ENCODE measurements at regions not wholly inside any gene's neighbourhood (a gene's known extent, or its start where the extent isn't known, plus 50 kb on each side); places are given as distances from the start of the nearest gene placed in this dataset.

GRCh38 chr3:110139821-110140220 lies 802.5 kb upstream of the DPPA4 start:
- Histone ChIP-seq H3K36me3 (no peaks in the 10 kb centered on the region), H3K9me3 (no peaks in the 10 kb centered on the region), H3K27me3 (replicated peaks; ENCODE audit: insufficient read depth) (no peaks in the 10 kb centered on the region), H3K4me3 (no peak overlapping the region), H3K27ac (no peak overlapping the region), H3K4me1 (replicated peaks) (no peaks in the 10 kb centered on the region)
- 53% methylated on average over 2 of the region's 2 CpGs for WGBS
- TF ChIP-seq POLR2AphosphoS5 (IDR thresholded peaks at IDR 0.05), result no peak
- no peak for TF ChIP-seq POLR2A (IDR thresholded peaks at IDR 0.05)
- TF ChIP-seq CTCF (IDR thresholded peaks at IDR 0.05), result no peak
- intact Hi-C loops (cut with DNase I), result no loop called here
- no peak for DNase-seq (ENCODE audit: low spot score)

- no peak for TF ChIP-seq CTCF (IDR thresholded peaks at IDR 0.05)
- no peak for TF ChIP-seq POLR2A (IDR thresholded peaks at IDR 0.05)
- TF ChIP-seq POLR2AphosphoS5 (IDR thresholded peaks at IDR 0.05), result no peak
- intact Hi-C loops (cut with DNase I), result no loop called here
Observed at GRCh38 chr3:110149763-110150162, 812.4 kb upstream of the DPPA4 start.

GRCh38 chr3:110157221-110157620 lies 819.9 kb upstream of the DPPA4 start:
- TF ChIP-seq POLR2AphosphoS5 (IDR thresholded peaks at IDR 0.05) (no peak), CTCF (IDR thresholded peaks at IDR 0.05) (no peak), POLR2A (IDR thresholded peaks at IDR 0.05) (no peak)
- Histone ChIP-seq H3K9me3 (no peaks in the 10 kb centered on the region), H3K4me3 (no peak overlapping the region), H3K27ac (no peak overlapping the region), H3K36me3 (no peaks in the 10 kb centered on the region), H3K27me3 (replicated peaks; ENCODE audit: insufficient read depth) (no peaks in the 10 kb centered on the region), H3K4me1 (replicated peaks) (no peaks in the 10 kb centered on the region)
- DNase-seq (ENCODE audit: low spot score), result no peak
- WGBS, result 80% methylated on average over 4 of the region's 4 CpGs
- intact Hi-C loops (cut with DNase I), result no loop called here

More at GRCh38 chr3:110149763-110150162, 812.4 kb upstream of the DPPA4 start:
- Histone ChIP-seq H3K27ac (no peak overlapping the region), H3K4me3 (no peak overlapping the region), H3K27me3 (replicated peaks; ENCODE audit: insufficient read depth) (no peaks in the 10 kb centered on the region), H3K36me3 (no peaks in the 10 kb centered on the region), H3K9me3 (no peaks in the 10 kb centered on the region), H3K4me1 (replicated peaks) (no peaks in the 10 kb centered on the region)
- no peak for DNase-seq (ENCODE audit: low spot score)

- intact Hi-C loops (cut with DNase I), result no loop called here
- Histone ChIP-seq H3K4me1 (replicated peaks) (no peaks in the 10 kb centered on the region), H3K9me3 (no peaks in the 10 kb centered on the region), H3K36me3 (no peaks in the 10 kb centered on the region), H3K27ac (no peak overlapping the region), H3K4me3 (no peak overlapping the region), H3K27me3 (replicated peaks; ENCODE audit: insufficient read depth) (no peaks in the 10 kb centered on the region)
- TF ChIP-seq POLR2A (IDR thresholded peaks at IDR 0.05) (no peak), CTCF (IDR thresholded peaks at IDR 0.05) (no peak), POLR2AphosphoS5 (IDR thresholded peaks at IDR 0.05) (no peak)
- 63% methylated on average over 6 of the region's 6 CpGs for WGBS
- DNase-seq (ENCODE audit: low spot score), result no peak
Observed at GRCh38 chr3:110164632-110165369, 827.5 kb upstream of the DPPA4 start.

- no peak for TF ChIP-seq POLR2A (IDR thresholded peaks at IDR 0.05)
- no peak for TF ChIP-seq POLR2AphosphoS5 (IDR thresholded peaks at IDR 0.05)
- TF ChIP-seq CTCF (IDR thresholded peaks at IDR 0.05), result no peak
- Histone ChIP-seq H3K4me1 (replicated peaks) (no peaks in the 10 kb centered on the region), H3K36me3 (no peaks in the 10 kb centered on the region), H3K9me3 (no peaks in the 10 kb centered on the region), H3K4me3 (no peak overlapping the region), H3K27me3 (replicated peaks; ENCODE audit: insufficient read depth) (no peaks in the 10 kb centered on the region), H3K27ac (no peak overlapping the region)
- no peak for DNase-seq (ENCODE audit: low spot score)
- intact Hi-C loops (cut with DNase I), result no loop called here
- WGBS, result 26% methylated on average over 3 of the region's 3 CpGs
Observed at GRCh38 chr3:110165370-110165743, 828.0 kb upstream of the DPPA4 start.

Measured in prostate gland (tissue), 2 donors.